Thoracic aorta (tissue), 2 donors: ENCODE measurements at regions not wholly inside any gene's neighbourhood (a gene's known extent, or its start where the extent isn't known, plus 50 kb on each side); places are given as distances from the start of the nearest gene placed in this dataset.
"Not testable (repeated sequence)": the region's sequence is repeated elsewhere in the genome, so short reads cannot be mapped to it uniquely, and the experiment has no call there.

Source experiments
- ATAC-seq: fragments of 150-250 bp; one replicate; pipeline ENCODE4 v1.8.0; 2017; ENCODE audit warnings: low read depth; ENCODE audit not compliant: insufficient number of reproducible peaks, low FRiP score
- DNase-seq: peaks from one replicate; pipeline ENCODE4 v3.0.0-alpha.2; 2020; ENCODE audit warnings: low spot score
- H3K27ac ChIP-seq, 2 donors: fragments of 200-600 bp; sonication (generic); 1 replicate in 1 of 2; 2 replicates in 1 of 2; pipeline ENCODE4 v1.5.1; 2016; ENCODE audit warnings: mild to moderate bottlenecking in 2 of 2, moderate library complexity in 2 of 2
- H3K27me3 ChIP-seq: fragments of 200-600 bp; sonication (generic); replicated peaks from 2 replicates; pipeline ENCODE4 v1.6.0; 2016; ENCODE audit warnings: mild to moderate bottlenecking; ENCODE audit not compliant: insufficient read depth
- H3K36me3 ChIP-seq: fragments of 200-600 bp; sonication (generic); one replicate; pipeline ENCODE4 v1.5.1; 2016
- H3K4me1 ChIP-seq, 2 donors: fragments of 200-600 bp; sonication (generic); 1 replicate in 1 of 2; 2 replicates in 1 of 2; pipeline versions ENCODE4 v1.5.1 to v1.6.0; 2016; ENCODE audit warnings: low read depth in 2 of 2, mild to moderate bottlenecking in 1 of 2; ENCODE audit not compliant: control insufficient read depth in 1 of 2
- H3K4me3 ChIP-seq: fragments of 200-600 bp; sonication (generic); 2 replicates; pipeline ENCODE4 v1.5.1; 2016; ENCODE audit warnings: mild to moderate bottlenecking
- H3K9me3 ChIP-seq: fragments of 200-600 bp; sonication (generic); 2 replicates; pipeline ENCODE4 v1.5.1; 2016
- CTCF ChIP-seq: fragments of 200-600 bp; sonication (generic); IDR thresholded peaks from one replicate; pipeline ENCODE4 v1.5.1; 2019; ENCODE audit warnings: antibody characterized with exemption

- no peak for DNase-seq
- Histone ChIP-seq H3K36me3 (no peaks in the 10 kb centered on the region), H3K27me3 (no peaks in the 10 kb centered on the region), H3K4me3 (no peak overlapping the region), H3K4me1 (no peaks in the 10 kb centered on the region), H3K9me3 (no peaks in the 10 kb centered on the region), H3K27ac (no peak overlapping the region)
- no peak for ATAC-seq
- no peak for TF ChIP-seq CTCF
Observed at GRCh38 chr14:86321151-86321550, 791.2 kb downstream of the FLRT2 start.

GRCh38 chr14:86312154-86312665, 782.3 kb downstream of the FLRT2 start:
- H3K27me3 ChIP-seq, DNase-seq, H3K36me3 ChIP-seq, H3K27ac ChIP-seq, ATAC-seq, H3K4me1 ChIP-seq, H3K4me3 ChIP-seq, H3K9me3 ChIP-seq: not testable (repeated sequence)

GRCh38 chr14:86311151-86311550, 781.2 kb downstream of the FLRT2 start:
- ATAC-seq (no peak), DNase-seq (no peak)
- no peak overlapping the region for H3K4me3 ChIP-seq
- no peaks in the 10 kb centered on the region for H3K36me3 ChIP-seq
- TF ChIP-seq CTCF: no peak
- no peaks in the 10 kb centered on the region for H3K9me3 ChIP-seq
- no peaks in the 10 kb centered on the region for H3K27me3 ChIP-seq
- H3K27ac ChIP-seq: no peak overlapping the region
- H3K4me1 ChIP-seq: no peaks in the 10 kb centered on the region

- Histone ChIP-seq H3K27ac (no peak overlapping the region), H3K9me3 (no peaks in the 10 kb centered on the region), H3K36me3 (no peaks in the 10 kb centered on the region), H3K4me1 (no peaks in the 10 kb centered on the region), H3K27me3 (no peaks in the 10 kb centered on the region), H3K4me3 (no peak overlapping the region)
- TF ChIP-seq CTCF: no peak
- DNase-seq (no peak), ATAC-seq (no peak)
Observed at GRCh38 chr14:86310611-86311010, 780.7 kb downstream of the FLRT2 start.

- no peaks in the 10 kb centered on the region for H3K9me3 ChIP-seq
- H3K4me1 ChIP-seq: no peaks in the 10 kb centered on the region
- no peak for ATAC-seq
- no peaks in the 10 kb centered on the region for H3K27me3 ChIP-seq
- no peak overlapping the region for H3K4me3 ChIP-seq
- H3K36me3 ChIP-seq: no peaks in the 10 kb centered on the region
- no peak for DNase-seq
- TF ChIP-seq CTCF: no peak
- no peak overlapping the region for H3K27ac ChIP-seq
Observed at GRCh38 chr14:86310148-86310547, 780.2 kb downstream of the FLRT2 start.

- Histone ChIP-seq H3K9me3 (no peaks in the 10 kb centered on the region), H3K27ac (no peak overlapping the region), H3K36me3 (no peaks in the 10 kb centered on the region), H3K27me3 (no peaks in the 10 kb centered on the region), H3K4me1 (no peaks in the 10 kb centered on the region), H3K4me3 (no peak overlapping the region)
- ATAC-seq (no peak), DNase-seq (no peak)
- no peak for TF ChIP-seq CTCF
Observed at GRCh38 chr14:86305058-86305457, 775.1 kb downstream of the FLRT2 start.
